DOHH2 (cell line): ENCODE measurements at regions not wholly inside any gene's neighbourhood (a gene's known extent, or its start where the extent isn't known, plus 50 kb on each side); places are given as distances from the start of the nearest gene placed in this dataset.

ENCODE experiments used
- H3F3A ChIP-seq: fragments of 200-600 bp; sonication (generic), shearing (Covaris generic); 2 replicates; pipeline ENCODE4 v1.6.0; 2016; ENCODE audit warnings: antibody characterized with exemption, mild to moderate bottlenecking; ENCODE audit not compliant: control insufficient read depth, insufficient read depth
- H3K27ac ChIP-seq: fragments of 200-600 bp; sonication (generic); 2 replicates; pipeline ENCODE4 v1.5.1; 2014; ENCODE audit warnings: low read depth, mild to moderate bottlenecking, low read length, moderate library complexity
- H3K27me3 ChIP-seq: fragments of 200-600 bp; sonication (generic); 2 replicates; pipeline ENCODE4 v1.6.1; 2014; ENCODE audit warnings: mild to moderate bottlenecking, low read length, mixed read lengths; ENCODE audit not compliant: control insufficient read depth
- H3K36me3 ChIP-seq: fragments of 200-600 bp; sonication (generic); 2 replicates; pipeline ENCODE4 v1.6.1; 2014; ENCODE audit warnings: mild to moderate bottlenecking, low read length, moderate library complexity, mixed read lengths; ENCODE audit not compliant: control insufficient read depth
- H3K4me1 ChIP-seq: fragments of 200-600 bp; sonication (generic); 2 replicates; pipeline ENCODE4 v1.6.1; 2014; ENCODE audit warnings: mild to moderate bottlenecking, low read length, mixed read lengths; ENCODE audit not compliant: control insufficient read depth
- H3K4me2 ChIP-seq: fragments of 200-600 bp; sonication (generic); 2 replicates; pipeline ENCODE4 v1.6.0; 2014; ENCODE audit warnings: mild to moderate bottlenecking, low read length, moderate library complexity
- H3K4me3 ChIP-seq: fragments of 200-600 bp; sonication (generic); 2 replicates; pipeline ENCODE4 v1.5.1; 2014; ENCODE audit warnings: mild to moderate bottlenecking, low read length, mixed read lengths
- H3K79me2 ChIP-seq: fragments of 200-600 bp; sonication (generic); 2 replicates; pipeline ENCODE4 v1.6.1; 2014; ENCODE audit warnings: mild to moderate bottlenecking, low read length, mixed read lengths; ENCODE audit not compliant: control insufficient read depth
- H3K9me2 ChIP-seq: fragments of 200-600 bp; sonication (generic); replicated peaks from 2 replicates; pipeline ENCODE4 v1.6.1; 2014; ENCODE audit warnings: mild to moderate bottlenecking, low read length, mixed read lengths; ENCODE audit not compliant: control insufficient read depth
- H3K9me3 ChIP-seq: fragments of 200-600 bp; sonication (generic); 2 replicates; pipeline ENCODE4 v1.6.1; 2014; ENCODE audit warnings: antibody characterized with exemption, low read length, mixed read lengths; ENCODE audit not compliant: control insufficient read depth, insufficient read depth
- H4K20me1 ChIP-seq: fragments of 200-600 bp; sonication (generic); 2 replicates; pipeline ENCODE4 v1.6.0; 2014; ENCODE audit warnings: low read depth, mild to moderate bottlenecking, antibody characterized with exemption, low read length, moderate library complexity; ENCODE audit not compliant: control insufficient read depth, insufficient read depth
- EZH2phosphoT487 ChIP-seq: fragments of 200-600 bp; sonication (generic); IDR thresholded peaks from 2 replicates; pipeline ENCODE4 v1.6.1; 2017; ENCODE audit warnings: borderline replicate concordance, mild to moderate bottlenecking, antibody characterized with exemption, low read length, moderate library complexity, mixed read lengths
- TF ChIP-seq, protein P1 (sequence below): fragments of 200-600 bp; sonication (generic); IDR thresholded peaks from one replicate; pipeline ENCODE4 v1.5.1; 2014; ENCODE audit warnings: antibody characterized with exemption, mild to moderate bottlenecking, low read depth, low read length; ENCODE audit not compliant: poor library complexity, severe bottlenecking

DNA sequence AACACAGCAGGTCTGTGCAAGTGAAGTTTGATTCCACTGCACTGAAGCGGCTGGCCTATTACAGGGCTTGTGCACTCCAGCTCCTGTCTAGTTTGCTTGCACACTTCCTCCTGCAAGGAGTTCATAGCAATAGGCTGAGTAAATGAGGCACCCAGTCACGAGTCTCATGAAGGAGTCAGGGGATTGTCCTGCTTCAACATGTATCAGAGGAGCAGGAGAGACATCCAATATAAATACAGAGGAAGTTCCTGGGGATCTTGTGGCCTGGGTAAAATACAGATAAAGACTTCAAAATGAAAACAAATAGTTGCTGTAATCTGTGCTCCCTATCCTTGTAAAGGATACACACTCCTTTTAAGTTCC lies 259.9 kb downstream of the SLITRK1 start:
- H3K9me3 ChIP-seq = peaks cover 6% of the 10 kb centered on the region; the same call in 1 of the 2 replicates
- H3K9me2 ChIP-seq = no peaks in the 10 kb centered on the region
- H3F3A ChIP-seq = no peaks in the 10 kb centered on the region
- TF ChIP-seq, protein P1, sequence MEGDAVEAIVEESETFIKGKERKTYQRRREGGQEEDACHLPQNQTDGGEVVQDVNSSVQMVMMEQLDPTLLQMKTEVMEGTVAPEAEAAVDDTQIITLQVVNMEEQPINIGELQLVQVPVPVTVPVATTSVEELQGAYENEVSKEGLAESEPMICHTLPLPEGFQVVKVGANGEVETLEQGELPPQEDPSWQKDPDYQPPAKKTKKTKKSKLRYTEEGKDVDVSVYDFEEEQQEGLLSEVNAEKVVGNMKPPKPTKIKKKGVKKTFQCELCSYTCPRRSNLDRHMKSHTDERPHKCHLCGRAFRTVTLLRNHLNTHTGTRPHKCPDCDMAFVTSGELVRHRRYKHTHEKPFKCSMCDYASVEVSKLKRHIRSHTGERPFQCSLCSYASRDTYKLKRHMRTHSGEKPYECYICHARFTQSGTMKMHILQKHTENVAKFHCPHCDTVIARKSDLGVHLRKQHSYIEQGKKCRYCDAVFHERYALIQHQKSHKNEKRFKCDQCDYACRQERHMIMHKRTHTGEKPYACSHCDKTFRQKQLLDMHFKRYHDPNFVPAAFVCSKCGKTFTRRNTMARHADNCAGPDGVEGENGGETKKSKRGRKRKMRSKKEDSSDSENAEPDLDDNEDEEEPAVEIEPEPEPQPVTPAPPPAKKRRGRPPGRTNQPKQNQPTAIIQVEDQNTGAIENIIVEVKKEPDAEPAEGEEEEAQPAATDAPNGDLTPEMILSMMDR = no peak
- no peak for TF ChIP-seq EZH2phosphoT487
- no peaks in the 10 kb centered on the region for H4K20me1 ChIP-seq
- H3K36me3 ChIP-seq = no peaks in the 10 kb centered on the region
- H3K27ac ChIP-seq = no peak overlapping the region
- H3K4me3 ChIP-seq = no peak overlapping the region
- no peaks in the 10 kb centered on the region for H3K4me1 ChIP-seq
- H3K4me2 ChIP-seq = no peak overlapping the region
- no peaks in the 10 kb centered on the region for H3K27me3 ChIP-seq
- no peaks in the 10 kb centered on the region for H3K79me2 ChIP-seq

DNA sequence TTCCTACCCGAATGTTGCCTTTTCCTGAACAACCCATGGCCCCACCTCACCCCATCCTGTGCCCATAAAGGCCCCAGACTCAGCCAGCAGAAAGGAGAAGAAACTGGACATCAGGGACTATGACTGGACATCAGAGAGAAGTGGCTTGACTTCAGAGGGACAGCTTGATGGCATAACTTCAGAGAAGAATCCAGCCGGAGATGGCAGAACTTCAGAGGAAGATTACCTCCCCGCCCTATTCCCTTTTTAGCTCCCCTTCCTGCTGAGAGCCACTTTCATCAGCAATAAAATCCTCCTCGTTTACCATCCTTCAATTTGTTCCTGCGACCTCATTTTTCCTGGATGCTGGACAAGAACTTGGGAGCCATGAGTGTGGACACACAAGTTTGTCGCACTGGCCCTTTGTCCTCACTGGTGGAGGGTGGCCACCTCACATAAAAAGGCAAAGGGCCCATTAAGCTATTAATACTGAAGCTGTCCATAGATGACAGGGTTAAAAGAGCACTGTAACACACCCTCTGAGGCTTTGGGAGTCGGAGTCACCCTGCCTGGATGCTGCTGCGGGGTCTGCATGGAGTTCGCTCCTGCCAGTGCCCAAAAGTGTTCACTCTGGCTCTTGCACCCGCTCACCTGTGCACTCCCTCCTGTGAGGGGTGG lies 260.4 kb downstream of the SLITRK1 start:
- no peaks in the 10 kb centered on the region for H4K20me1 ChIP-seq
- H3K9me2 ChIP-seq = no peaks in the 10 kb centered on the region
- TF ChIP-seq EZH2phosphoT487 = no peak
- TF ChIP-seq, protein P1 = no peak
- peaks cover 6% of the 10 kb centered on the region; the same call in 1 of the 2 replicates for H3K9me3 ChIP-seq
- H3K4me2 ChIP-seq = no peak overlapping the region
- no peaks in the 10 kb centered on the region for H3K27me3 ChIP-seq
- H3K4me1 ChIP-seq = no peaks in the 10 kb centered on the region
- H3K36me3 ChIP-seq = no peaks in the 10 kb centered on the region
- no peaks in the 10 kb centered on the region for H3F3A ChIP-seq
- no peaks in the 10 kb centered on the region for H3K79me2 ChIP-seq
- H3K27ac ChIP-seq = no peak overlapping the region
- H3K4me3 ChIP-seq = no peak overlapping the region

DNA sequence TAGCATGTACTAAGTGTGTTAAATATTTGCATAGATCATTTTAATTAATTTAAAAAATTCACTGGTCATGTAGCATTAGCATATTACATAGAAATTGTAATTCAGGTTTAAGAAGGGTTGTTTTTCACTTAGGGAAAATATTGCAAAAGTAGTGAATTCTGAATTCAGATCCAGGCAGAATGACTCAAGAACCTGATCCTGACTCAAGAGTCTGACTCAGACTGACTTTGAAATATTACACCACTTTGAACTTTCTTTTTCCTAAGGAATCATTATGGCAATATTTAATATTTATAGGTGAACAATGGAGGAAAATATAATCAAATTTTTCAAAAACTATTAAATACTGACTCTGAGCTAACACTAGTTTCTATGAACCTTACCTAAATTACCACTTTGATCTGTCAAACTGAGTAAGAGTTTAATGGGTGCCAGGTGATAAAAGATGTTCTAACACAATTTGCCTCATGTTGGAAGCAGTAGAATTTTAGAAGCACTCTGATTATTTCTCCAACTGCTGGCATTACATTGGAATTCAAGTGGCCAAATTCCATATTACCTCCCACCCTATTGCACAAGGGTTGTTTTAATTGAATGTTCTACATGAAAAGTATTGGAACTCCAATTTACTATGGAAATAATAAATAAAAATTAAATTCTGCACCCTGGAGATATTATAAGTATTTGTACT lies 261.6 kb downstream of the SLITRK1 start:
- H3K4me3 ChIP-seq = no peak overlapping the region
- no peaks in the 10 kb centered on the region for H3K36me3 ChIP-seq
- no peaks in the 10 kb centered on the region for H3K27me3 ChIP-seq
- TF ChIP-seq, protein P1 = no peak
- no peak for TF ChIP-seq EZH2phosphoT487
- H3K27ac ChIP-seq = no peak overlapping the region
- no peak overlapping the region for H3K4me2 ChIP-seq
- H3K9me2 ChIP-seq = no peaks in the 10 kb centered on the region
- H3K4me1 ChIP-seq = no peaks in the 10 kb centered on the region
- no peaks in the 10 kb centered on the region for H4K20me1 ChIP-seq
- no peaks in the 10 kb centered on the region for H3K79me2 ChIP-seq
- no peaks in the 10 kb centered on the region for H3F3A ChIP-seq
- H3K9me3 ChIP-seq = peaks cover 6% of the 10 kb centered on the region; the same call in 1 of the 2 replicates
